IgD-negative memory B cell (primary cell): ENCODE measurements at regions not wholly inside any gene's neighbourhood (a gene's known extent, or its start where the extent isn't known, plus 50 kb on each side); places are given as distances from the start of the nearest gene placed in this dataset.

Experiments used
- H3K27ac Mint-ChIP-seq, 3 donors: one replicate each; pipeline ENCODE4 v1.8.0; 2020 to 2022; ENCODE audit warnings: mild to moderate bottlenecking in 3 of 3, mixed read lengths in 3 of 3, moderate library complexity in 1 of 3
- H3K27me3 Mint-ChIP-seq: one replicate; pipeline ENCODE4 v1.8.0; 2021; ENCODE audit warnings: mixed read lengths
- H3K36me3 Mint-ChIP-seq: one replicate; pipeline ENCODE4 v1.8.0; 2020; ENCODE audit warnings: mild to moderate bottlenecking, mixed read lengths
- H3K4me1 Mint-ChIP-seq, 3 donors: one replicate each; pipeline ENCODE4 v1.8.0; 2020 to 2022; ENCODE audit warnings: mixed read lengths in 3 of 3, mild to moderate bottlenecking in 1 of 3
- H3K4me3 Mint-ChIP-seq, 4 donors: one replicate each; pipeline ENCODE4 v1.8.0; 2020 to 2022; ENCODE audit warnings: mild to moderate bottlenecking in 4 of 4, mixed read lengths in 4 of 4, moderate library complexity in 3 of 4
- H3K9me3 Mint-ChIP-seq, 3 donors: one replicate each; pipeline ENCODE4 v1.8.0; 2020 to 2021; ENCODE audit warnings: mixed read lengths in 3 of 3, mild to moderate bottlenecking in 1 of 3

- H3K4me3 Mint-ChIP-seq, result no peak overlapping the region
- peak overlapping the region in 2 of 3 donors; percentile 43 to 47 for H3K27ac Mint-ChIP-seq
- H3K27me3 Mint-ChIP-seq, result no peaks in the 10 kb centered on the region
- H3K4me1 Mint-ChIP-seq, result no peaks in the 10 kb centered on the region
- peaks cover 0 to 2% (median 0%) of the 10 kb centered on the region in 3 donors for H3K9me3 Mint-ChIP-seq
- H3K36me3 Mint-ChIP-seq, result no peaks in the 10 kb centered on the region
Measured at GRCh38 chr7:45978010-45978681, 57.1 kb upstream of the IGFBP3 start.

GRCh38 chr7:45977256-45977780 lies 56.2 kb upstream of the IGFBP3 start:
- no peaks in the 10 kb centered on the region for H3K36me3 Mint-ChIP-seq
- no peak overlapping the region for H3K27ac Mint-ChIP-seq
- peaks cover 0 to 2% (median 0%) of the 10 kb centered on the region in 3 donors for H3K9me3 Mint-ChIP-seq
- no peak overlapping the region for H3K4me3 Mint-ChIP-seq
- H3K4me1 Mint-ChIP-seq, result no peaks in the 10 kb centered on the region
- no peaks in the 10 kb centered on the region for H3K27me3 Mint-ChIP-seq

- Mint-ChIP-seq H3K36me3 (no peaks in the 10 kb centered on the region), H3K4me1 (no peaks in the 10 kb centered on the region), H3K9me3 (peaks cover 0 to 2% (median 0%) of the 10 kb centered on the region in 3 donors), H3K4me3 (no peak overlapping the region), H3K27me3 (no peaks in the 10 kb centered on the region), H3K27ac (no peak overlapping the region)
Measured at GRCh38 chr7:45976485-45976856, 55.4 kb upstream of the IGFBP3 start.

- peaks cover 0 to 2% (median 0%) of the 10 kb centered on the region in 3 donors for H3K9me3 Mint-ChIP-seq
- no peaks in the 10 kb centered on the region for H3K36me3 Mint-ChIP-seq
- no peaks in the 10 kb centered on the region for H3K27me3 Mint-ChIP-seq
- no peak overlapping the region for H3K27ac Mint-ChIP-seq
- H3K4me3 Mint-ChIP-seq, result no peak overlapping the region
- H3K4me1 Mint-ChIP-seq, result no peaks in the 10 kb centered on the region
Measured at GRCh38 chr7:45975847-45976484, 54.9 kb upstream of the IGFBP3 start.

GRCh38 chr7:45975367-45975766 lies 54.3 kb upstream of the IGFBP3 start:
- Mint-ChIP-seq H3K27me3 (no peaks in the 10 kb centered on the region), H3K4me3 (no peak overlapping the region), H3K9me3 (peaks cover 0 to 2% (median 0%) of the 10 kb centered on the region in 3 donors), H3K36me3 (no peaks in the 10 kb centered on the region), H3K27ac (no peak overlapping the region), H3K4me1 (no peaks in the 10 kb centered on the region)

GRCh38 chr7:45974540-45975360 lies 53.7 kb upstream of the IGFBP3 start:
- H3K36me3 Mint-ChIP-seq, result no peaks in the 10 kb centered on the region
- no peaks in the 10 kb centered on the region for H3K4me1 Mint-ChIP-seq
- peaks cover 0 to 3% (median 0%) of the 10 kb centered on the region in 3 donors for H3K9me3 Mint-ChIP-seq
- no peak overlapping the region for H3K27ac Mint-ChIP-seq
- no peaks in the 10 kb centered on the region for H3K27me3 Mint-ChIP-seq
- H3K4me3 Mint-ChIP-seq, result no peak overlapping the region

- peaks cover 0 to 3% (median 0%) of the 10 kb centered on the region in 3 donors for H3K9me3 Mint-ChIP-seq
- H3K27ac Mint-ChIP-seq, result no peak overlapping the region
- no peaks in the 10 kb centered on the region for H3K36me3 Mint-ChIP-seq
- no peak overlapping the region for H3K4me3 Mint-ChIP-seq
- H3K27me3 Mint-ChIP-seq, result no peaks in the 10 kb centered on the region
- no peaks in the 10 kb centered on the region for H3K4me1 Mint-ChIP-seq
Measured at GRCh38 chr7:45973725-45974532, 52.9 kb upstream of the IGFBP3 start.

GRCh38 chr7:45972629-45973312 lies 51.7 kb upstream of the IGFBP3 start:
- peak overlapping the region in 1 of 4 donors; percentile 39 for H3K4me3 Mint-ChIP-seq
- no peaks in the 10 kb centered on the region for H3K36me3 Mint-ChIP-seq
- no peak overlapping the region for H3K27ac Mint-ChIP-seq
- H3K4me1 Mint-ChIP-seq, result no peaks in the 10 kb centered on the region
- H3K27me3 Mint-ChIP-seq, result no peaks in the 10 kb centered on the region
- peaks cover 0 to 3% (median 0%) of the 10 kb centered on the region in 3 donors for H3K9me3 Mint-ChIP-seq

GRCh38 chr7:45971661-45972175 lies 50.6 kb upstream of the IGFBP3 start:
- no peak overlapping the region for H3K27ac Mint-ChIP-seq
- no peak overlapping the region for H3K4me3 Mint-ChIP-seq
- H3K36me3 Mint-ChIP-seq, result no peaks in the 10 kb centered on the region
- H3K9me3 Mint-ChIP-seq, result peaks cover 0 to 3% (median 0%) of the 10 kb centered on the region in 3 donors
- no peaks in the 10 kb centered on the region for H3K4me1 Mint-ChIP-seq
- H3K27me3 Mint-ChIP-seq, result no peaks in the 10 kb centered on the region

- H3K4me1 Mint-ChIP-seq, result no peaks in the 10 kb centered on the region
- no peaks in the 10 kb centered on the region for H3K27me3 Mint-ChIP-seq
- H3K9me3 Mint-ChIP-seq, result peaks cover 0 to 5% (median 0%) of the 10 kb centered on the region in 3 donors
- no peaks in the 10 kb centered on the region for H3K36me3 Mint-ChIP-seq
- H3K27ac Mint-ChIP-seq, result no peak overlapping the region
- H3K4me3 Mint-ChIP-seq, result no peak overlapping the region
Measured at GRCh38 chr7:45971171-45971570, 50.1 kb upstream of the IGFBP3 start.
